HG02852 (cell line): ENCODE measurements at regions not wholly inside any gene's neighbourhood (a gene's known extent, or its start where the extent isn't known, plus 50 kb on each side); places are given as distances from the start of the nearest gene placed in this dataset.

Source experiments
- ATAC-seq: cut with Tn5 transposase; IDR thresholded peaks from one replicate; pipeline ENCODE4 v1.9.1; 2021; ENCODE audit warnings: mild to moderate bottlenecking, moderate library complexity; ENCODE audit not compliant: unreplicated experiment

DNA sequence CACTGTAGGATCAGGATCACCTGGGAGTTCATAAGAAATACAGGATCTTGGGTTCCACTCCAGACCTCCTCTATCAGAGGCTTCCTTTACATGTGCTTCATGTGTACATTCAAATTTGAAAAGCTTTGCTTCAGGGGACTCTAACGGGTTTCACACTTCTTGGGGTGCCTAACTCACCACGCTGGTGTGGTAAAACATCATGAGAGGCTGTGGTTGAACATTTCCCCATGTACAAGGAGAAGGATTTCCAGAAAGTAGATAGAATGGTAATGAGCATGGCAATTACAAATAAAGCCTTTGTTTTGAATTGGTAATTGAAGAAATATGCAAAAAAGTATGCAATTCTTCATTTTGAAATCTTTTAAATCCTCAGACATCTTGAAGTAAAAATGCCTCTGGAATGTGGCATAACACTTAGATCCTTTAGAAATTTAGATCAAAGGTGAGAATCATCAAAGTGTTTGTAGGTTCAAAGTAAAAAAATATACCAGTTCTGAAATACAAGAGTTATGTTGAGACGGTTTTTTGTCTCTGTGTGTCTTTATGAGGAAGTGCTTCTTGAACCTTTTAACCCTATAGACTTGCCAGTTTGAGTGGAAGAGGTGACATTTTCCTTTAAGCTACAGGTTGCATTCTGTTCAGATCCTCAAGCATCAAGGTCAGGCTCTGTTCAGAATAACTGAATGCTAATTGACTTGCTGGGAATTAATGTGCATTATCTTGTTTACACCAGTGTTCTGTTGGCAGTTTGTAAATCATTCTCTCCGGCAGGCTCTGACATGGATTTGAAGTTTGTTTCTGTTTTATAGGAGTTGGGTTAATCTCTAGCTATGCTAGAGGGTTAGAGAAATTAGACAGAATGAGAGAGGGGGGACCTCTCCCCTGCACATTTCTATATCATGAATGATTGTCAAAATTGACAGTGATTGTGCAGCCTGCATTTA, 415.3 kb downstream of the MAN2A1 start:
- ATAC-seq: no peak

DNA sequence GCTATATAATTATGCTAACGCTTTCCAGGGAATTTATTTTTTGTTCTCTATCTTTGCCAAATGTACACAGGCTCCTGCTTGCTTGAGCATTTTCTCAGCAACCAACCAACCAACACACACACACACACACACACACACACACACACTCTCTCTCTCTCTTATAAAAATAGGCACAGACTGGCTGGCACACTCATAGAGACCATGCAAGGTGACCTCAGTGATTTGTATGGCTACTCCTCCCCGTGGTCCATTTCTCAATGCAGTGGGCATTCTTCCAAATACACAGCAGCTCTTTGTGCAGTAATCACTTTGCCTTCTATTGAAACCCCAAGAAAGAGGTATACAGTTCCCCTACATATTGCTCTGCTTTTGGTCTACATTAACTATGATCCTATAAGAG, 416.0 kb downstream of the MAN2A1 start:
- ATAC-seq: no peak

DNA sequence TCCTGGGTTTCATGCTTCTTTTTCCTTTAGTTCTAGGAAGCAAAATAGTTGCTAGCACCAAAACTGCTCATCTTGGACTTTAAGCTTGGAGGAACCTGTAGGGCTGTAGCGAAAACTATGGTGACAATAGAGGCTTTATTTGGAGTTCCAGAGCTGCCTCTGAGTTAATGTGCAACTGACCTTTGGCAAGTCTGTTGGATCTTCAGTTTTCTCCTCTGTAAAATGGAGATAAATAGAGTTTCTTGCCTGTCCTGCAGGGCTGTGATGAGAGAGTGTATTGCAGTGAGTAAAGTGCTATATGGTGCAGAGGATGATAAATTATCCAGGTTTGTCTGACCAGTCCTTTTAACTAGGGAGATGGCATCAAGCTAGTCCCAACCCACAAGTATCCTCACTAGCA, 417.0 kb downstream of the MAN2A1 start:
- no peak for ATAC-seq

DNA sequence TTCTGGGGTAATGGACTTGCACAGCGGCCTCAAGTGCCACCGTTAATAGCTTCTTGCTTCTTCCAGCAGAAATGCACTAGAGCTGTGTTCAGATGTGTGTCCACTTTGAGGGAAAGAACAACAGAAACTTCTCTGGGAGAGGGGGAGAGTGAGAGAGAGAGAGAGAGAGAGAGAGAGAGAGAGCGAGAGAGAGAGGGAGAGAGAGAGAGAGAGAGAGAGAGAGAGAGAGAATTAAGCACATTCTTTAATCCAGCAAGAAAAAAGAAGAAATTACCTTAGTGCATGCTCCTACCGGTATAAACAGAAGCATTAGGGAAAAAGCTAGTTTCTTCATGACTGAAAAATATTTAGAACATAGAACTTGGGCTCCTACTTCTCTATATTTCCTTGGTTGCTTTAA, 418.8 kb downstream of the MAN2A1 start:
- no peak for ATAC-seq

DNA sequence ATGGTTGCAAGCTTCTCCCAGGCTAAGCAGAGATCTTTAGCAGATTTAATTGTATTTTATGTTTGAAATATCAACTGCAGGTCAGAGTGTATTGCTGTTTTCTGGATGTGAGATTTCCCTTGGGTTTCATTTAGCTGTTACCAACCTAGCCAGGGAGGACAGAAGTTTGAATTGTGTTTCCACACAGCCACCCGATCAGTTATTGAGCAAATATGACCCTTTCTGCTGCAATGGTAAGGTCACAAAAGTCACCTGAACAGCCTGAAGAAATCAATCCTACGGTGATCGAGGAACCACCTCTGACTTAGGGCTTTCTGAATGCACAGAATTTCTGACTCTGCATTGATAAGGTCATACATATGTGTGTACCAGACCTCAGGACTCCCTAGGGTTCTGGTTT, 419.9 kb downstream of the MAN2A1 start:
- ATAC-seq: no peak

DNA sequence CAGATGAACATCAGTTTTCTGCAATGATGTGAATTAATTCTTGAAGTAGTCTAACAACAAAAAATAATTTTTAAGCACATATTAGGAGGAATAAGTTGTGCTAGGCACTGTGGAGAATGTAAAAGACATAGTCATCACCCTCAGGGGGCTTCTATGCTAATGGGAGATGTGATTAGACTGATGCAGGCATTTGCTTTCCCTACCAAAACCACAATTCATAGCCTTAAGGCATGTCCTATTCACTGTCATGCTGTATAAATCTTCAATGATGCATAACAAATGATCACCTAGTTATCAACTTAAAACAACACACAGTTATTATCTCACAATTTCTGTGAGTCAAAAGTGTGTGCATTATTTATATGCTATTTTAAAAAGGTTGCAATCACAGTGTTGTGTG, 422.6 kb downstream of the MAN2A1 start:
- no peak for ATAC-seq

DNA sequence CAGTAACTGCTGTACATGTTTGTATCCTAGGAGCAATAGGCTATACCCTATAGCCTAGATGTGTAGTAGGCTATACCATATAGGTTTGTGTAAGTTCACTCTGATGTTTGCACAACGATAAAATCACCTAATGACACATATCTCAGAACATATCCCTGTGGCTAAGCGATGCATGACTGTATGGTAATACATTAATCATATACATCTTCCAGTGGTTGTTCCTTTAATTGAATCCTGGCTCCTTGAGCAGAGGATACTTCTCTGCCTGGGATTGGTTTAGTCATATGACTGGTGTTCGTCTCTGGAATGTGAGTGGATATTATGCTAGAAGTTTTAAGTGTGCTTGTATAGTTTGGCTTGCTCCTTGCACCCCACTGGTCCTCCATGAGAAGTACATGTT, 425.8 kb downstream of the MAN2A1 start:
- ATAC-seq: no peak

DNA sequence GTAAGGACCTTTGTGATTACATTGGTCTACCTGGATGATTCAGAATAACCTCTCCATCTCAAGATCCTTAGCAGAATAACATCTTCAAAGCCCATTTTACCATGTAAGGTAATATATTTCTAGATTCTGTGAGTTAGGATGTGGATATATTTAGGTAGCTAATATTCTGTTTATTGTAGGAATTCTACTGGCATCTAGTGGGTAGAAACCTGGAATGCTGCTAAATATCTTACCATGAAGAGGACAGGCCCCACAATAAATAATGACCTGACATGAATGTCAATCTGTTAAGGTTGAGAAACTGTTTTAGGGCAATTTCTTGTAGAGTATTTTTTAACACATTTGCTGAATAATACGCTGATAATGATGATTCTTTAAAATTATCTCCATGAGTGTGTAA, 426.8 kb downstream of the MAN2A1 start:
- no peak for ATAC-seq

DNA sequence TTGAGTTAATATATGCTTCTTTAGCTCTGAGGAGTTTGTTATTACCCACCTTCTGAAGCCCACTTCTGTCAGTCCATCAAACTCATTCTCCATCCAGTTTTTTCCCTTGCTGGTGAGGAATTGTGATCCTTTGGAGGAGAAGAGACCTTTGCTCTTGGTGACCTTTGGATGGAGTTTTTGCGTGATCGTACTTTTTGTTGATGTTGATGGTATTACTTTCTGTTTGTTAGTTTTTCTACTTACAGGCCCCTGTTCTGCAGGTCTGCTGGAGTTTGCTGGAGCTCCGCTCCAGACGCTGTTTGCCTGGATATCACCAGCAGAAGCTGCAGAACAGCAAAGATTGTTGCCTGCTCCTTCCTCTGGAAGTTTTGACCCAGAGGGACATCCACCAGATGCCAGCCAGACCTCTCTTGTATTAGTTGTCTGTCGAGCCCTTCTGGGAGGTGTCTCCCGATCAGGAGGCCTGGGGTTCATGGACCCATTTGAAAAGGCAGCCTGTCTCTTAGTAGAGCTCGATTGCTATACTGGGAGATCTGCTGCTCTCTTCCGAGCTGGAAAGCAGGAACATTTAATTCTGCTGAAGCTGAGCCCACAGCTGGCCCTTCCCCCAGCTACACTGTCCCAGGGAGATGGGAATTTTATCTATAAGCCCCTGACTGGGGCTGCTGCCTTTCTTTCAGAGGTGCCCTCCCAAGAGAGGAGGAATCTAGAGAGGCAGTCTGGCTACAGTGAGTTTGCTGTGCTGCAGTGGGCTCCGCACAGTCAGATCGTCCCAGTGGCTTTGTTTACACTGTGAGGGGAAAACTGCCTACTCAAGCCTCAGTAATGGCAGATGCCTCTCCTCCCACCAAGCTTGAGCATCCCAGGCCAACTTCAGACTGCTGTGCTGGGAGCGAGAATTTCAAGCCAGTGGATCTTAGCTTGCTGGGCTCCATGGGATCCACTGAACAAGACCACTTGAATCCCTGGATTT, 445.5 kb downstream of the MAN2A1 start:
- no peak for ATAC-seq

DNA sequence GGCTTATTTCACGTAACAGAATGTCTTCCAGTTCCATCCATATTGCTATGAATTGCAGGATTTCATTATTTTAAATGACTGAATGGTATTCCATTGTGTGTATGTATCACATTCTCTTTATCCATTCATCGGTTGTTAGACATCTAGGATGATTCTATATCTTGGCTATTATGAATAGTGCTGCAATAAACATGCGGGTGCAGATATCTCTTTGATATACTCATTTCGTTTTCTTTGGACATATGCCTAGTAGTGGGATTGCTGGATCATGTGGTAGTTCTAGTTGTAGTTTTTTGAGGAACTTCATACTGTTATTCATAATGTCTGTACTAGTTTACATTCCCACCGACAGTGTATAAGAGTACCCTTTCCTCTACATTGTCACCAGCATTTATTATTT, 460.5 kb downstream of the MAN2A1 start:
- ATAC-seq: no peak

DNA sequence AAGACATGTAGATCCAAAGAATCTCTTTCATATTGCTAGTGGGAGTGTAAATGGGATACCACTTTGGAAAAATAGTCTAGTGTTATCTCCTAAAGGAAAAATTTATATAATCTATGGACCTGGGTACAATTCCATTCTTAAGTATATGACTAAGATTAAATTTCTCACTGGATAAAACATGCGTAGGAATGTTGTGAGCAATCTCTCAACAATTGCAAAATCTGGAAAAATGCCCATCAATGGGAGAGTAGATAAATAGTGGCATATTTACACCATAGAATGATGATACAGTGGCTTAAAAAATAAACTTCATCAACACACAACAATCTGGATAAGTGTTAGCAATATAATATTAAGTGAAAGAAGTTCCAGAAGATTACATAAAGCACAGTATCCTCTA, 469.5 kb downstream of the MAN2A1 start:
- no peak for ATAC-seq

DNA sequence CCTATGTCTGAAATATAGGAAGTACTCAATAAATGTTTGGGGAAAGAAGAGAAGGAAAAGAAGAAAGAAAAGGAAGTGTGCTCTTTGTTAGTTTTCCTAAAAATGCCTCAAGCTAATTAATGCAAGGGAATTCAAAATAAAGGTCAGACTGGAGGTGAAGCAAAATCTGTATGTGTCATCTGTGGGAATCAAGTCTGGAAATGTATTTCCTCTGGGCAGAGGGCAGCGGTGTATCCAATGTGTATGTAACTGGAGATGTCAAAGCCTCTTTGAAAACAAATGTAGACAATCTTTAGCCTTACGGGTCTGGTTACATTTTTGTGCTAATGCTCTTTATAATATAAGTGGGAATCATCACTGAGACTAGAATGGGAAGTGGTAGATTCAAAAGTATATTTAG, 471.4 kb downstream of the MAN2A1 start:
- no peak for ATAC-seq

DNA sequence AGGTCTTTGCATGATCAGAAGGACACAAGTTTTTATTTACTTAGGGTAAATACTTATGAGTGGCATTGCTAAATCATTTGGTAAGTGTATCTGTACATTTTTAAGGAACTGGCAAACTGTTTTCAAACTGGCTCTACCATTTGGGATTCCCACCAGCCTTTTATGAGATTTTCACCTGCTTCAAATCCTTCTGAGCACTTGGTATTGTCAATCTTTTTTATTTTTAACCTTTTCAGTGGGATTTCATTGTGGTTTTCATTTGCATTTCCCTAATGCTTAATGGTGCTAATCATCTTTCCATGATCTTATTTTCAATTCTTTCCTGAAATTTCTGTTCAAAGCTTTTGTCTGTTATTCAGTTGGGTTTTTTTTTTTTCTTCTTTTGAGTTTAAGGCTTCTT, 475.6 kb downstream of the MAN2A1 start:
- no peak for ATAC-seq

DNA sequence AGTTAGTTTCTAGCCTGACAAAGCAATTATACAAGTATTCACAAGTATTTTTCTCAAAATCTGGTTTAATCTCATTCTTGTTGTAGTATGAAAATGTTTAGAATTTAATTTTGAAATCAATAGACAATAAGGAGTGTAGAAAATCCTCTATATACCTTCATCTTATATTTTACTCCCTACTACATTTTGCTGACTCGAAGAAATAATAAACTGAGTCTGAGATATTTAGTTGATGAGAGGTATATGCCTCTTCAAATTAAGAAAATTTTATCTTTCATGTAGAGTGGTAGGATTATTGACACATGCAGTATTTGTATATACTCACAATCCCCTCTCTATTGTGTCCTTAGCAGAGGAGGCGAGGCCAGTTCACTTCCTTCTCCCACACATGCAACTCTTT, 477.7 kb downstream of the MAN2A1 start:
- ATAC-seq: no peak

DNA sequence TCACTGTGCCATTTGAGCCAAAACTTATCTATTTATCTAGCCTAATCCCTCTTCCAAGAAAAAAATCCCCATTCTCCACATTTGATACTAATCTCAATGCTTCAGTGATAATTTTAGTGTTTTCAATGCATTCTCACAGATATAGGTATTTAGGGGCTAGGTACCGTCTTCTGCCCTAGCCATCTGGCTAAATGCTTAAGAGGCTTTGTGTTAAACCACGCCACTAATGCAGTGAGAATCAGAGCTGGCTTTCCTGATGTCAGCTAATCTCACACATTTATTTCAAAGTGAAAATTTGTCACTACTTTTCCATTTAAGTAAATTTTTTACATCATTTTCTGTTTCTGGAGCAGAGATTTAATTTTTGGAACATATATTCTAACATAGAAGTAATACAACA, 479.7 kb downstream of the MAN2A1 start:
- no peak for ATAC-seq

DNA sequence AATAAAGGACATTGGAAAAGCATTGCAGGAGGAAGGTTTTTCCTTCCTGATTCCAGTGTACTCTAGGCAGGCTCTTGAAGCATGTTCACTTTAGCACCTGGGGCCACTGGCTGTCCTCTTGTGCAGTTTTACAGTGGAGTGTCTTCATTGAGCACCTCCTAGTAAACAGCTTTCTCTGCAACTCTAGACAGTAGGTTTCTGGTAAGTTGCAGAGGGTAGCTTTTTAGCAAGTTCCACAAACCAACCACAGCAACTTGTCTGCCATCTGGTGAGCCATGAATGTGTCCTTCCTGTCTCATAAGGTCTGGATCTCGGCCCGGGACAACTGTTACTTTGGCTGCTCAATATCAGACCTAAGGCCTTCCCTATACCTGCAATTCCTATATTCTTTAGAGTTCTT, 488.0 kb downstream of the MAN2A1 start:
- ATAC-seq: no peak

DNA sequence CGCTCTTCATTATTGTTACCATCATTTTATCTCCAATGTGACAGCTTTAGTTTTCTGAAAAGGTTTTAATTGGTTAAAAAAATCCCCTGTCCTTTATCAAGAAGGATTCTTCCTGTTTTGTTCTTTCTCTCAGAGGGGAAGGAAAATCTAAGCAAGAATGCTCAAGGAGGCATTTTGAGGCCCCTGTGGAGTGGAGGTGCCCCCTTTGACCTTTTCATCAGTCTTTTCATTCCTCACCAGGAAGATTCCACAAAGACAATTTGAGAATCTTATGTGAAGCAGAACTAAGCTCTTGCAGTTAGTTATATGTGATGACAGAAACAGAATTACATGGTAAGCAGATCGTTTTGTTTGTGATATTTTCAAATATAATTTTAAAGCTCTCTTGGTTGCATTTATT, 489.6 kb downstream of the MAN2A1 start:
- ATAC-seq: no peak

DNA sequence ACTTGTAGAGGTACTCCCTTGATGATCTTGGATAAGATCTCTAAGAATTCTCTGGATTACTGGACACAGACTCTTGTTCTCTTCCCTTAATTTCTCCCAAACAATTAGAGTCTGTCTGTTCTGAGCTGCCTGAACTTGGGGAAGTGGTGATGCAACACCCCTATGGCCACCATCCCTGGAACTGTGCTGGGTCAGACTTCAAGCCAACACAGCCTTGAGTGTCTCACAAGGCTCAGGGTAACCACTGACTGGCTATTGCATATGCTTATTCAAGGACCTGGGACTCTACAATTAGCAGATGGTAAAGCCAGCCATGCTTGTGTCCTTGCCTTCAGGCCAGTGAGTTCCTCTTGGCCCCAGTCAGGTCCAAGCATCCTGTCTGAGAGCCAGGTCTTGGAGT, 504.5 kb downstream of the MAN2A1 start:
- ATAC-seq: no peak

DNA sequence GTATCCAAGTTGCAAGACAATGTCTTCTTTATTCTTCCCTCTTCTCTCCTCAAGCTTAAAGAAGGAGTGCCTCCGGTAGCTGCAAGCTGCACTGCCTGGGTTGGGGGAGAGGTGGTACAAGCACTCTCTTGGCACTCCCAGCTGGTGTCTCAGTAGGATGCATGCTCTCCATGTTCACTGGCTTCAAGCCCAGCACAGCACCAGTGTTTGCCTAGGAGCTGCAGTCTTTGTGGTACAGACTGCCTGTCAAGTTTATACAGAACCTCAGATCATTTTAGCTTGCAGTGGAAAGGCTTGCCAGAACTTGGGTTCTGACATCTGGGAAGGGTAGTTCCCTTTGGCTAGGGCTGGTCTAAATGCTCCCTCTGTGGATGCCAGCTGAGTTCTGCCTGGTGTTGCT, 505.6 kb downstream of the MAN2A1 start:
- no peak for ATAC-seq

DNA sequence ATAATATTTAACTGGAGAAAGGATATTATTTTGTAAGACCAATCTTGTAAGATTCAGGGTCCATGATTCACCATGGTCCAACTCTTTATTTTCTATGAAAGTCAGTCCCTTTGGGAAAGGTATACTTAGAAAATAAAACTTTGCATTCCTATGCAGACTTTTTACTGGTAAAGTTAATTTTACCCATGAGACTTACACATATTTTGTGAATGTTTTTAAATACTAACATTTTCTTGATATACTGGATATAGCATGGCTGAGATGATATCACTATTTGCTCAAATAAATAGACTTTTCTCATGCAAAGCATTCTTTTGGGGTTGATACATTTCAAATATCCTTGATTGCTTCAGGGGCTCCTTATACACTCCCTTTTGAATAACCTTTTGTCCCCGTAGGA, 512.1 kb downstream of the MAN2A1 start:
- no peak for ATAC-seq

DNA sequence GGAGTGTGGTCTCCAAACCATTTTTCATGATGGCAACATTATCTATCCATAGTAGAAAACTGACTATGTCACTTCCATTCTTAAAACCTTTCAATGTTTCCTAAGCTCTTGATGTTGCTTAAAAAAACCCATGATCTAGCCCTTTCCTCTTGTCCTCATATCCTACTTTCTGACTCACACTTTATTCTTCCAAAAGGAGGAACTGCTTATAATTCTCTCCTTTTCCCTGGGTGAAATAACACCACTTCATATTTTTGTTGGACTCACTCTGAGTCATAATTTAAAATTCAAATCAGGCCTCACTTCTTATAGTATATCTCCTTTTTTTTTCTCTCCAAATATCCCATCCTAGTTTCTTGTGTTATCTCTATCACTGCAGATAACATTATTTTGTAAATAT, 513.9 kb downstream of the MAN2A1 start:
- no peak for ATAC-seq

DNA sequence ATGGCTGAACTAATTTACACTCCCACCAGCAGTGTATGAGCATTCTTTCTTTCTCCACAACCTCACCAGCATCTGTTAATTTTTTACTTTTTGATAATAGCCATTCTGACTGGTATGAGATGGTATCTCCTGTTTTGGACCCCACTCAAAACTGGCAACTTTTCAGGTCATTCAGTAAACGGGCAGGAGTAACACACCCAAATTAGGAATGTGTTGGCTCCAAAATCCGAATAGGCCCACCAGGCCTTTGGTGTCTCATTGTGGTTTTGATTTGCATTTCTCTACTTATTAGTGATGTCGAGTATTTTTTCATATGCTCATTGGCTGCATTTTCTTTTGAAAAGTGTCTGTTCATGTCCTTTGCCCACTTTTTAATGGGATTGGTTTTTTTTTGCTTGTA, 517.1 kb downstream of the TMEM232 start:
- no peak for ATAC-seq
